HG02623 (cell line): ENCODE measurements at regions not wholly inside any gene's neighbourhood (a gene's known extent, or its start where the extent isn't known, plus 50 kb on each side); places are given as distances from the start of the nearest gene placed in this dataset.
"Not testable (repeated sequence)": the region's sequence is repeated elsewhere in the genome, so short reads cannot be mapped to it uniquely, and the experiment has no call there.

Experiments used
- ATAC-seq: cut with Tn5 transposase; IDR thresholded peaks from one replicate; pipeline ENCODE4 v1.9.1; 2021; ENCODE audit warnings: moderate library complexity; ENCODE audit not compliant: unreplicated experiment

DNA sequence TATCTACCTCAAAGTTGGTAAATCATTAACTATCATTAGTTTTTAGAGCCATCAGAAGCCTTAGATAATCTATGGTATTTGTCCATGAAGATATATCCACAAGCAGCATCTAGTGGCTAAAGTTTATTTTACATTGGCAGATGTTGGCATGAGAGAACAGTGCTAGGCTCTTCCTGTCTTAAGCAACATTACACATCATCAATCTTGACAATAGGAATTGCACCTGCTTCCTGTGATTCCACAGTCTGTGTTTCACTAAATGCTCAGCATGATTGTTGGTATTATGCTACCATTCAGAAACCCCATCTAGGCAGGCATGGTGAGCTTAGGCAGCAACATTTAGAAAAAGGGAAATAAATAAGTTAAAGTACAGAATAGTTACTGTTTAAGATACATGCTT lies 246.6 kb downstream of the SLCO4C1 start:
- no peak for ATAC-seq

DNA sequence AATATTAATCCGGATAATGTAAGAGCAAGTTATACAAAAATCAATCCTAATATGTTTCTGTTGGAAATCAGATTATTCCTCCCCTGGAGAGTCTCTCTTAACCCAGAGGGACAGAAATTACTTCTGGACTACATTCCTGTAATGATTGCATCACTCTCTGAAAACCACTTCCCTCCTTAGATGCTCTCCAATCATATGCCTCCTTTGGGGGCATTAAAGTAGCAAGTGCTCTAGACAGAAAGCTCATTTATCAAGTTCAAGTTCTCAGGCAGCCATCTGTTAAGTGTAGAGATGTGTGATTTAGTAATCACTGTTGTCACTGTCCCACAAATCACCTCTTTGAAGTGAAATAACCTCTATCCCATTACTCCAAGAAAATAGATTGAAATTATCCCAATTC lies 247.1 kb downstream of the SLCO4C1 start:
- ATAC-seq = no peak

DNA sequence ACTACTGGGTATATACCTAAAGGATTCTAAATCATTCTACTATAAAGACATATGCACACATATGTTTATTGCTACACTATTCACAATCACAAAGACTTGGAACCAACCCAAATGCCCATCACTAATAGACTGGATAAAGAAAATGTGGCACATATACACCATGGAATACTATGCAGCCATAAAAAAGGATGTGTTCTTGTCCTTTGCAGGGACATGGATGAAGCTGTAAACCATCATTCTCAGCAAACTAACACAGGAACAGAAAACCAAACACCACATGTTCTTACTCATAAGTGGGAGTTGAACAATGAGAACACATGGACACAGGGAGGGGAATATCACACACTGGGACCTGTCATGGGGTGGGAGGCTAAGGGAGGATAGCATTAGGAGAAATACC lies 249.0 kb downstream of the SLCO4C1 start:
- not testable (repeated sequence) for ATAC-seq

DNA sequence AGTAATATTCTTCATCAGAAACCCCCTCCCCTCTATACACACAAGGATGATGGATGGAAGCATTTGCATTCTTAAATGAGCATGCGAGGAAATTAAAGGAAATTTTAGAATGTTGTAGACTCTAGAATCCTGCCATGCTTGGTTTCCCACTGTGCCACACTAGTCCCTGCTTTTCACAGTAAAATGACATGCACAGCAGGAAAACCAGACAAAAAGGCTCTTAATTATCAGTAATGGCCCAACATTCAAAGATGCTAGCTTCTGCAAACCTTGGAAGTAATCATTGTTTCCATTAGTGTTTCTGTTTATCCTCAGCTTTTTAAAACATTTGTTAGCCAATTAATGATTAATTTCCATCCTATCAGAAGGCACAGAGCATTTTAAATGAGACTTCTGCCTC lies 255.8 kb downstream of the SLCO4C1 start:
- ATAC-seq = no peak

DNA sequence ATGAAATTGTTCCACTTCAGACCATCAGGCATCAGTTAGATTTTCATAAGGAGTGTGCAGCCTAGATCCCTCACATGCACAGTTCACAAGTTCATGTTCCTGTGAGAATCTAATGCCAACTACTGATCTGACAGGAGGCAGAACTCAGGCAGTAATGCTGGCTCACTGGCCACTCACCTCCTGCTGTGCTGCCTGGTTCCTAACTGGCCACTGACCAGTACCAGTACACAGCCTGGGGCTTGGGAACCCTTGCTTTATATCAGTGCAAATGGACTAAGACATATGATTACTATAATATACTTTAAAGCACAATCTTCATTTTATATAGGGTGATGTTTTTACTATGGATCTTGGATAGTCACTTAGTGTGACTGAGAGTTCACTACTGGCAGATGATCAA lies 259.2 kb downstream of the SLCO4C1 start:
- no peak for ATAC-seq

DNA sequence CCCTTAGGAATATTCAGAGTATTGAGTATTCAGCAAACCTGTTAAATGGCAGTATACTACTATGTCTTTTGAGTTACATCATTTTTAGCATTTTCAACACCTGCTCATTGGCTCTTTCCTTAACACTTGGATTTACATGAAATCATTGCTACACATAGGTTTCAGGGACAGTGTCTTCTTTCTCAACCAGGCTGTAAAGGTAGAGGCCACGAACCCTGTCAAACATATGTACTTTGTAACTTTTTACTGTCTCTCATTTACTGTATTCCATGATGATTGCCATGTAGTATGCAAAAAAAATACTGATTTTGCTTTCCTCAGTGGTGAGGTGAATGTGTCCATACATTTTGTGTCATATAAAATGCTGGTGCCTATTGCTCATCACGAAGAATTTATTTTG lies 264.4 kb downstream of the SLCO4C1 start:
- no peak for ATAC-seq

DNA sequence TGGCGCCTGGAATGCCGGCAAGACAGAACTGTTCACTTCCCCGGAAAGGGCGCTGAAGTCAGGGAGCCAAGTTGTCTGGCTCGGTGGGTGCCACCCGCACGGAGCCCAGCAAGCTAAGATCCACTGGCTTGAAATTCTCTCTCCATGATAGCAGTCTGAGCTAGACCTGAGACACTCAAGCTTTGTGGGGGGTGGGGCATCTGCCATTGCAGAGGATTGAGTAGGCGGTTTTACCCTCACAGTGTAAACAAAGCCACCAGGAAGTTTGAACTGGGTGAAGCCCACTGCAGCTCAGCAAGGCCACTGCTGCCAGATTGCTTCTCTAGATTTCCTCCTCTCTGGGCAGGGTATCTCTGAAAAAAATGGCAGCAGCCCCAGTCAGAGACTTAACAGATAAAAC lies 277.4 kb downstream of the SLCO4C1 start:
- no peak for ATAC-seq

DNA sequence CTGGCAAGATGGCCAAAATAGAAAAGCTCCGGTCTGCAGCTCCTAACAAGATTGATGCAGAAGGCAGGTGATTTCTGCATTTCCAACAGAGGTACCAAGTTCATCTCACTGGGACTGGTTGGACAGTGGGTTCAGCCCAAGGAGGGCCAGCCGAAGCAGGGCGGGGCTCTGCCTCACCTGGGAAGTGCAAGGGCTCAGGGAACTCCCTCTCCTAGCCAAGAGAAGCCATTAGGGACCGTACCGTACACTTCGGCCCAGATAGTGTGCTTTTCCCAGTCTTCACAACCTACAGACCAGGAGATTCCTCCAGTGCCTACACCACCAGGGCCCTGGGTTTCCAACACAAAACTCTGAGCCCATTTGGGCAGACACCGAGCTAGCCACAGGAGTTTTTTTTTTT lies 277.8 kb downstream of the SLCO4C1 start:
- no peak for ATAC-seq

DNA sequence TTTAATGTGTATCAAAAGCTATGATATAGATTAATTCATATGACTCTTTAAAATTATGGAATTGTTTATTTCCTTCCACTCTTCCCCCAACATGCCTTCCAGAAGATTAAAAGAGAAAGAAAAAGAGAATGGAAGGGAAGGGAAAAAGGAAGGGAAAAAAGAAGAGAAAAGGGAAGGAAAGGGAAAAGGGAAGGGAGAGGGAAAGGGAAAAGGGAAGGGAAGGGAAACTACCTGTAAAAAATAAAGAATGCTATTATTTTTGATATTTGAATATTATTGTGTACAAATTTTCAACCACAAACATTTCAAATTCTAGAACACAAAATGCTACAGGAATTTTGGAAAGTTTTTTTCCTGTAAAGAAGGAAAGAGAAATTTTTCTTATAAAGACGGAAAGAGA lies 281.7 kb downstream of the SLCO4C1 start:
- ATAC-seq = no peak

DNA sequence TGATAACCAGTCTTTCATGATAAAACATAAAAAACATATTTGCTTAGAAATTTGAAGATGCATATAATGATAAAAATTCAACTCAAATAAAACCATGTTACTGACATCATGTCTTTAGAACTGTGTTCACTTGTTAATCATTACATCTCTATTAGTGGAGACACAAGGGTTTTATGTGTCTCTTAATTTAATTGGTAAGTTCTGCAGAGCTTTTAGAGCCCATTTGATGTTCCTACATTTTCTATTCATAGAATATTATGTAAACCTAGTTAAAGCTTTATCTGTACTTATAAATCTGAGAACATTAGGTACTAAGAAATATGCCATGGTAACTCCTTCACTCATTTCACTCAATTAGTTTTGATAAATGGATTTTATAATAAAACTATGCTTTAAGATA lies 285.4 kb downstream of the SLCO4C1 start:
- ATAC-seq = no peak

DNA sequence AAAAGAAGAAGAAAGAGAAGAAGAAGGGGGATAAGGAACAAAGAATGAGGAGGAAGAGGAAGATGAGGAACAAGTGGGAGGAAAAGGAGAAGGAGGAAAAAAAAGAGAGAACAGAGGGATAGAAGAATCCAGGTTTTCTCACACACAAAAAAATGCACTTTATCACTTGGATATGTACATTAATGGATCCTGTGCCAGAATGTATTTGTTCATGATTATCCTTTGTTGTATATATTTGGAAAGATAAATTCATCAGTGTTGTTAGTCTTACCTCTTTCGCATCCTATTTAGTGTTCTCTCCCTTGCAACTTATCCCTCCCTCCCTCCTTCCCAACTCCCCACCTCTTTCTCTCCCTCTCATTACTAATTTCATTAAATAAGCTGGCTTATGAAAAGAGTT lies 298.8 kb downstream of the SLCO4C1 start:
- no peak for ATAC-seq

DNA sequence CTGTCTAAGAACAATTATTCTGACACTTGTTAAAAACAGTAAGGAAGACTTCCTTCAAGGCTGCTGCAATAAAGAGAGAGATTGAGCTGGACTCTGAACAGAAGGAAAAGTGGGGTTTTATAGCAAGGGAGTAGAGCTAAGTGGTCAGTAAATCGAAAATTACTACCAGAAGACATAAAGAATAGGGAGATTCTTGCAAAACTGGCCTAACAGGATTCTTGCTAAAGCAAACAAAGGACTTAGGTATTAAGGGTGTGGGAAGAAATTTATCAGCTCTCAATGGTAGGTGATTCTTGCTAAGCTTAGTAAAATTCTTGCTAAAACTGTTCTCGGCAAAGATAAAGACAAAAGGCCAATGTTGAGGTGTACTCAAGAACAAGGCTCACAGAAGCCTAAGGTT lies 300.5 kb downstream of the SLCO4C1 start:
- no peak for ATAC-seq

DNA sequence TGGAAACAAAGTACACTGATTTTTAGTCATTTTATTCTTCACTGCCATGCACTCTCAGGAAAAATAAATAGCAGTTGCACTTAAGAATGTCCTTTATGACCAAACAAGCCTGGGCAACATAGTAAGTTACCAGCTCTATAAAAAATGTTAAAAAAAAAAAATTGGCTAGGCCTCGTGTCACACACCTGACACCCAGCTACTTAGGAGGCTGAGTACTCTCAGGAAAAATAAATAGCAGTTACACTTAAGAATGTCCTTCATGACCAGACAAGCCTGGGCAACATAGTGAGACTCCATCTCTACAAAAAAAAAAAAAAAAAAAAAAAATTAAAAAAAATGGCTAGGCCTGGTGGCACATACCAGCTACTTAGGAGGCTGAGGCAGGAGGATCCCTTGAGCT lies 304.6 kb downstream of the SLCO4C1 start:
- no peak for ATAC-seq

DNA sequence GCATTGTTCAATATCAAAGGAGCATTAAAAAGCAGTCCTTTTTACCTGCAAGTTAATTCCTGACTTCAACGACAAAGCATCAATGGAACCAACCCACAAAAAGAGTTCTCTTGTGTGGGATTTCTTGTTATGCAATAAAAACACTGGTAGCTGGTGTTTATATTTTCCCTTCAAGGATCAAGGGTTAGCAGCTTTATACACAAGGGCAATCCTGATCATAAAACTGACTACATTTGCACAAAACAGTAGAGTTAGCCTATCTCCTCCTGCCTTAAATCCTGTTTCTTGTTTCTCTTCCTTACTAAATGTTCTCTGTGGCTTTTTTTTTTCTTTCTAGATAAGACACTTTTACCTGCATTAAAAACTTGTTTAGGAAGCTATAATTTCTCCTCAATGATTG lies 306.4 kb downstream of the SLCO4C1 start:
- ATAC-seq = no peak

DNA sequence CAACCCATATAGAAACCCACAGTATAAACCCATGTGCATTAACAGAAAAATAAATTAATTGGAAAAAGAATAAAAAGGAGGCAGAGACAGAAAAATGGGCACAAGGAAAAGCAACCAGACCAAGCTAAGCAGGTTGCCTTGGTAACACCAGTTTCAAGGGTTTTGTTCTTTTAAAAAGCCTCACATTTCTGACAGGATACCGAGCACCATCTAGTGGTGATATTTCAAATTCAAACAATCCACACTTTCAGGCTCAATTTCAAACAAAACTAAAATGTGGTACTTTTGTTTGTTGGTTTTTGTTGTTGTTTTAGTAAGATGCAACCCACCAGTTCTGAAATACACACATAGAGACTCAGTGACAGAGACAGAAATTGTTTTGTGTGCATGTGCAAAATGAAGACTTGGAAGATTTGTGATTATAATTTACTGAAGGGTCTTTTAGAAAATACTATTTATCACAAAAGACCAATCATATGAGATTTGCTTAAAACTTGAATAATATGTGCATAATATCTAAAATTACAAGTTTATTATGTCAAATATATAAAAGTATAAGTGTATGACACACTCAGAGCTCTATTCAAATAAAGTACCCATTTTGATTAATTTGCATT lies 318.2 kb downstream of the SLCO4C1 start:
- ATAC-seq = peak; percentile 96

DNA sequence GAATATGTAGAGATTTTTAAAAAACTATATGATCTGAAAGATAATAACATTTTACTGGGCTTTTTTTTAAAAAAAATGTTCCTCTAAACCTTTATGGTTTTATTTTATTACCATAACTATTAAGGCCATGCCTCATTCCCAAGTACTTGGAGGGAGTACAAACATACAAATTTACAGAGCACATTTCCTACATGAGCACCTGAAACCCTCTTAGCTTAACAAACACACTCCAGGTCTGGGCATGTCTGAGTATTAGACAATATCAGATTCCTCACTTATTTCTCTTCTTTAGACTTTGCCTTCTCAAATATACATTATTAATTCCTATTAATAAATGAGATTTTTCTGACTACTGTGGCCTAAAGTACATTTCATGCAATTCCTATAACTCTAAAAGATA lies 319.2 kb downstream of the SLCO4C1 start:
- ATAC-seq = no peak

DNA sequence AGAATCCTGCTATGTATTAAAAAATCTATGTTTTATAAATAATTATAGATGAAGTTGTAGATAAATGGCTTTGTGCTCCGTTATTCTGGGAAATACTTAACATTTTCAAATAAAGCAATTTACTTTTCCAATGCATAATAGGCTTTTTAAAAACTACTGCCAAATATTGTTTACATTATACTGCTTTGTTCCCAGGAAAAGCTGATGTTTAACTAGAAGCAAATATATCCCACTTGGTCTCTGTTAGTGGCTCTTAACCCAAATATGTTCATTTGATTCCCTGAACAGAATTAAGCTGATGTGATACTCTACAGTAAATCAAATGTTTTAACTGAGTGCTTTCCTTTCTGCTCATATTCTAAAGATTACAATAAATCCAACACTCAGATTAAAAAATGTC lies 326.3 kb downstream of the SLCO4C1 start:
- ATAC-seq = no peak

DNA sequence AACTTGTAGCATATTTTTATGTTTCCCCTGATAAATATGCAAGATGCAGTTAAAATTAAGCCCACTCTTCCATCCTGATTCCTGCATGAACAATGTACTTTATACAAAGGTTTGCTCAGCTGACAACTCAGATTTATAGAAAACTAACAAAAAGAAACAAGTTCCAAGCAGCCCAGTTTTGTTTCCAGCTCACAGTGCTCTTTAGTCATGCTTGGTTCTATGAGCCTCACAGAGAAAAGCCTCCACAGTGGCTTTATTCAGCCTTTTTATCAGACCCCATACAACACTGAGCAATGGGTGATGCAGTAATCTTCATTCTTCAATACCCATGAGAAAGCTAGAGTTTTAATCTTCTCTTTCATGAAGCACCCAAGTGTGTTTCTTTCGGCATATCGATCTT lies 329.6 kb downstream of the SLCO4C1 start:
- ATAC-seq = no peak

DNA sequence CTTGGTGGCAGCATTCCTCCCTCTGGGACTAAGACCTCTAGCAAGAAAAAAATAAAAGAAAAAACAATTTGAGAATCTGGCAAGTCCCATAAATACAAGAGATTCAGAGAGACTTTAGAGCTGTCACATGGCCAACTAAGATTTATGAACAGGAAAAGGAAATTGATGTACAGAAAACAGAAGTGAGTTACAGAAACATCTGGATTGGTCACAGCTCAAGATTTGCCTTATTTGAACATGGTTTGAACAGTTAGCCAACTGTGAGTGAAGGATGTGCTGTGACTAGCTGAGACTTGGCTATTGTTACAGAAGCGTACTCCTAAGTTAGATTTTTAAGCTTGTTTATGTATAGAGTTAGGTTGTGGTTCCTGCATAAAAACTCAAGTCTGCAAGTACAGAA lies 340.2 kb downstream of the SLCO4C1 start:
- ATAC-seq = no peak

DNA sequence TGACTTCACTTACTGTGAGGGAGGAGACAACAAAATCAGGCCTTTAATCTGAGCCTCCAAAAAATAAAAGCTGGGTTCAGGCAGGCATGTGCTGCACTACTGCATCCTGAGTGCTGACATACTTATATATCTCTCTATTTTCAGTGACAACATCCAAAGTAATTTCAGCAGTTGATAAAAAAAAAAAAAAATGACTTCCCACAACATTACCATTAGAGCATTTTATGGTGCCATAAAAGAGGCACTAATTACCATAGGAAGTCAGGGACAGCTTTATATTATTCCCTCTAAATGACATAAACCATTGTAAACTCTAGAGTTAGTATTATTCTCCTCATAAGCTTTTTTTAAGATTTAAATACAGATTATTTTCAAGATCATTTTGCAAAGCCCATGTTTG lies 346.1 kb downstream of the SLCO4C1 start:
- ATAC-seq = no peak

DNA sequence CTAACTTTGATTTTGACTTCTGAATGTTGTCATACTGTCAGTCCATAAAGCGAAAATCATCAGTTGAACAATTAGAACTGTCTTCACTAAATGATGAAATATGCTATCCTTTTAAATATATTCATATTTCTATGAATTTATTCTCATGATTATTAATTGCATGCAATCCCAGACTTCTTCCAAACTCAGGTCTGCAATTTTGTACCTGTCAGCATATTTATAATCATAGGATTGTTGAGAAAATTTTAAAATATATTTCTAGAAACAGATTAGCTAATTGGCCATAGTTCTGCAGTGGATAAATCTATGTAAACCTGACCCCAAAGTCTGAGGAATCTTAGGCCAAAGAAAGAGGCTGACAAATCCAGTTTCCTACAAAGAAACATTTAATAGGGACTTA lies 347.5 kb downstream of the SLCO4C1 start:
- no peak for ATAC-seq

DNA sequence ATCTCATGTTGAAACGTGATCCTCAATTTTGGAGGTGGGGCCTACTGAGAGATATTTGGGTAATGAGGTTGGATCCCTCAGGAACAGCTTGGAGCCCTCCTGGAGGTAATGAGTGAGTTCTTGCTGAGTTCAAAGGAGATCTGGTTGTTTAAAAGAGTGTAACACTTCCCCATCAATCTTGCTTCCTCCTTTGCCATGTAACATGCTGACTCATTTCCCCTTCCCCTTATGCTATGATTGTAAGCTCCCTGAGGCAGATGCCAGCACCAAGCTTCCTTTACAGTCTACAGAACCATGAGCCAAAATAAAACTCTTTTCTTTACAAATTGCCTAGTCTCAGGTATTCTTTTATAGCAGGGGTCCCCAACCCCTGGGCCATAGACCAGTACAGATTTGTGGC lies 352.3 kb downstream of the SLCO4C1 start:
- no peak for ATAC-seq

DNA sequence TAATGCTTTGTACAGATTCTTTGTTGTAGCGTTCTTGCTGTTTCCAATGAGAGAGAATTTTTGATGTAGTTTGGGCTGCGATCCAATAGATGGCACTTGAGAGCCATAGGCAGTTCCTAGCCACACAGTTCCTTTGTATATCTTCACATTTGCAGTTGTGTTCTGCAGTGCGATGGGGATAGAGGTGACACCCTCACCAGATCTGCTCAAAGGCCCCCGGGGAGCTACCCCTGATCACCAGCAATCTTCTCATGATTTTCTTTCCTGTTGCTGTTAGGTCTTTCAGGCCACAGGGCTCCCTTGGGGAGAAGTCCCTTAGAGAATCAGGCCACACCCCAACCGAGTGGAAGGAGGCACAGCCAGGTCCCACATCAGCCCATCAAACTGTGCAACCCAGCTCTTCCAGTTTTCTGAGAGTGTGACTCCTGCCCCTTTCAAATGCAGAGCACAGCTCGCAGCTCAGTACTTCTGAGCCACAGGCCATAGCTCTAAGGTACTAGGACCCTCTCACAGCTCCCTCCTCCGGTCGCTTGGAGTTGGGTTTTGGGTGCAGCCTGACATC lies 353.7 kb downstream of the SLCO4C1 start:
- peak; percentile 79 for ATAC-seq
